Tibial nerve (tissue), 4 donors: ENCODE measurements at regions not wholly inside any gene's neighbourhood (a gene's known extent, or its start where the extent isn't known, plus 50 kb on each side); places are given as distances from the start of the nearest gene placed in this dataset.

Source experiments
- DNase-seq, 2 donors: peaks; one replicate each; pipeline ENCODE4 v3.0.0-alpha.2; 2019; ENCODE audit warnings: low spot score in 2 of 2
- H3K27ac ChIP-seq, 4 donors: fragments of 200-600 bp; sonication (generic) in 3 of 4; one replicate each; pipeline ENCODE4 v1.5.1; 2017 to 2019; ENCODE audit warnings: mild to moderate bottlenecking in 1 of 4
- H3K27me3 ChIP-seq, 2 donors: fragments of 200-600 bp; sonication (generic) in 1 of 2; one replicate each; pipeline versions ENCODE4 v1.5.1 to v1.6.0; 2017 to 2019
- H3K36me3 ChIP-seq, 3 donors: fragments of 200-600 bp; sonication (generic); one replicate each; pipeline ENCODE4 v1.5.1; 2018 to 2019
- H3K4me1 ChIP-seq, 4 donors: fragments of 200-600 bp; sonication (generic) in 3 of 4; one replicate each; pipeline ENCODE4 v1.5.1; 2017 to 2019
- H3K4me3 ChIP-seq, 4 donors: fragments of 200-600 bp; sonication (generic) in 3 of 4; one replicate each; pipeline ENCODE4 v1.5.1; 2017 to 2019; ENCODE audit warnings: mild to moderate bottlenecking in 1 of 4, moderate library complexity in 1 of 4
- H3K9me3 ChIP-seq, 4 donors: fragments of 200-600 bp; sonication (generic) in 3 of 4; one replicate each; pipeline ENCODE4 v1.5.1; 2017 to 2019
- EP300 ChIP-seq, 2 donors: sonication (generic); formaldehyde crosslinking; IDR thresholded peaks; one replicate each; pipeline ENCODE4 v1.6.1; 2017; ENCODE audit warnings: antibody characterized with exemption in 2 of 2, mild to moderate bottlenecking in 1 of 2
- POLR2A ChIP-seq, 2 donors: fragments of 450-650 bp; IDR thresholded peaks; one replicate each; pipeline ENCODE4 v1.6.1; 2017; ENCODE audit warnings: antibody characterized with exemption in 2 of 2, mild to moderate bottlenecking in 2 of 2, moderate library complexity in 2 of 2
- WGBS, 2 donors: methylation state at CpG; one replicate each; pipeline ENCODE4 v1.1.5; 2018; 5-methylcytosine and 5-hydroxymethylcytosine counted together
- TF ChIP-seq, protein P1 (sequence below), 5 experiments: fragments of 200-600 bp in 3 of 5; fragments of 450-650 bp in 2 of 5; sonication (generic) in 3 of 5; IDR thresholded peaks; one replicate each; pipeline ENCODE4 v1.5.1; 2016 to 2019; ENCODE audit warnings: antibody characterized with exemption in 5 of 5, mild to moderate bottlenecking in 3 of 5, moderate library complexity in 2 of 5

DNA sequence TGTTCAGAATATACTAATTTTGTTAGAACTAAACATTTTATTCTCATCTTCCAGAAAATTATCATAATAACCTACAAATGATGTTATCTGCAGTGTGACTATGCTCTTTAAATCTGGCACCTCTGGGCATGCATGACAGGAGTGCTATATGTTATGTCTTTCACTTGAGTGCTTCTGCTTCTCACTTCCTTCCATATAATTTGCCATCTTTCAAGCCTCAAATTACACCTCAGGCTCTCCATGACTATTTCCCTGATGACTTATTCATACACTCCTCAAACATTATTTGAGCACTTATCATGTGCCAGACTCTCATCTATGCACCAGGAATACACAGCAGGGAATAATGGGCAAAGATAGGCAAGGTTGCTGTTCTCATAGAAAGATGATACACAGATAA lies 219.3 kb upstream of the POU2AF2 start:
- Histone ChIP-seq H3K4me3 (no peak overlapping the region), H3K27ac (no peak overlapping the region), H3K9me3 (peaks cover 0 to 22% (median 2%) of the 10 kb centered on the region in 4 donors), H3K4me1 (no peaks in the 10 kb centered on the region), H3K27me3 (no peaks in the 10 kb centered on the region), H3K36me3 (no peaks in the 10 kb centered on the region)
- TF ChIP-seq POLR2A (IDR thresholded peaks at IDR 0.05) (no peak), EP300 (IDR thresholded peaks at IDR 0.05) (no peak)
- TF ChIP-seq, protein P1, sequence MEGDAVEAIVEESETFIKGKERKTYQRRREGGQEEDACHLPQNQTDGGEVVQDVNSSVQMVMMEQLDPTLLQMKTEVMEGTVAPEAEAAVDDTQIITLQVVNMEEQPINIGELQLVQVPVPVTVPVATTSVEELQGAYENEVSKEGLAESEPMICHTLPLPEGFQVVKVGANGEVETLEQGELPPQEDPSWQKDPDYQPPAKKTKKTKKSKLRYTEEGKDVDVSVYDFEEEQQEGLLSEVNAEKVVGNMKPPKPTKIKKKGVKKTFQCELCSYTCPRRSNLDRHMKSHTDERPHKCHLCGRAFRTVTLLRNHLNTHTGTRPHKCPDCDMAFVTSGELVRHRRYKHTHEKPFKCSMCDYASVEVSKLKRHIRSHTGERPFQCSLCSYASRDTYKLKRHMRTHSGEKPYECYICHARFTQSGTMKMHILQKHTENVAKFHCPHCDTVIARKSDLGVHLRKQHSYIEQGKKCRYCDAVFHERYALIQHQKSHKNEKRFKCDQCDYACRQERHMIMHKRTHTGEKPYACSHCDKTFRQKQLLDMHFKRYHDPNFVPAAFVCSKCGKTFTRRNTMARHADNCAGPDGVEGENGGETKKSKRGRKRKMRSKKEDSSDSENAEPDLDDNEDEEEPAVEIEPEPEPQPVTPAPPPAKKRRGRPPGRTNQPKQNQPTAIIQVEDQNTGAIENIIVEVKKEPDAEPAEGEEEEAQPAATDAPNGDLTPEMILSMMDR (IDR thresholded peaks at IDR 0.05): no peak
- no peak for DNase-seq

DNA sequence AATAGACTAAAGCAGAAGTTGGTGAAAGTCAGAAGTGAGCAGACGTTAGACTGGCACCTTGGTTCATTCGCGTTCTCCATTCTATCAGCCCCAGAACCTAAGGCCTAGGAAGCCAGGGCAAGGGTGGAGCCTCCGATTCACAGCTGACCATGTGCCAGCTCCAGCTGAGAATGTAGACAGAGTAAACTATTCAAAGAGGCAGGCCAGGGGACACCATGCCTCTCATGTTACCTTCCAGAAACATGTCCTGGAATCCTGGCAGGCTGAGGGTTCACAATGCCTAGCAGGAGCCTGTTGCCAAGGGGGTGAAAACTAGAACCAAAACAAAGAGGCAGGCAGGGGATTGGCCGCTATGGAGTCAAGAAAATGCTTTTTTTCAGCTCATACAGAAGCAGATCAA lies 224.4 kb upstream of the POU2AF2 start:
- H3K27ac ChIP-seq: no peak overlapping the region
- no peak overlapping the region for H3K4me3 ChIP-seq
- H3K36me3 ChIP-seq: no peaks in the 10 kb centered on the region
- 77 to 79% methylated on average over 5 of the region's 5 CpGs for WGBS, 2 donors
- no peaks in the 10 kb centered on the region for H3K27me3 ChIP-seq
- peaks cover 0 to 4% (median 2%) of the 10 kb centered on the region in 4 donors for H3K4me1 ChIP-seq
- DNase-seq: no peak
- TF ChIP-seq, protein P1 (IDR thresholded peaks at IDR 0.05): no peak
- no peaks in the 10 kb centered on the region for H3K9me3 ChIP-seq

DNA sequence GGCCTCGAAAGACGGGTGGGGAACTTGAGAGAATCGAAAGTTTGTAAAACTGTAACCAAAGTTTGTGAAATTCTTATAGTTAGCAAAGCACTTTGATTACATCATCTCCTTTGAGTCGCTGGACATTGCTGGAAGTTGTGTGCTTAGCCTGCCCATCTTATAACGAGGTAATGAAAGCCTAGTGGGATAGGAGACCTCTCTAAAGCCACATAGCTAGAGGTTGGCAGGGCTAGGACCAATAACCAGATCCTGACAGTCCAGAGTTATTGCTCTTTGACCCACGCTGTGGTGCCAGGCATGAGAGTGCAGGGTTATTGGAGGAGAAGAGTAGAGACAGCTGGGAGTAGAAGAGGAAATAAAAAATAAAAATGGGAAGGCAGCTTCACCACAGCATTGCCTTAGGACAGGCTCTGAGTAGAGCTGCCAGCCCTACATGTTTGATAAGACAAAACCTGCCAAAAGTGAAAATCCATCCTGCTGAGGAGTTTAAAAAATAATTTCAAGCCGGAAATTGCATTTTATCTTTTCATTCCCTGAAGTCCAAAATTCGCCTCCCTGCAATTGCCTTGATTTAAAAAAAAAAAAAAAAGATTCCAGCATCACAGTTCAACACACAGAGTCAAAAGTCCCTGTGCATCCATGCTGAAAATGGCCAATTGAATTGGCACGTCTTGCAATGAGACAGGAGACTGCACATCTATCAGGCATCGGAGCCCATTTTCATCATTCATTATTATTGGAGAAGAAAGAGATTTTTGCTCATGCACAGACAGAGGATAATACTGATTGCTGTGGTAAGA lies 225.5 kb upstream of the POU2AF2 start:
- peak in 1 of 2 donors; percentile 16 for TF ChIP-seq EP300 (IDR thresholded peaks at IDR 0.05)
- TF ChIP-seq POLR2A (IDR thresholded peaks at IDR 0.05): no peak
- TF ChIP-seq, protein P1 (IDR thresholded peaks at IDR 0.05): no peak
- H3K4me1 ChIP-seq: peaks cover 0 to 4% (median 2%) of the 10 kb centered on the region in 4 donors
- WGBS, 2 donors: 62 to 63% methylated on average over 10 of the region's 10 CpGs
- H3K4me3 ChIP-seq: no peak overlapping the region
- peak overlapping the region in 1 of 4 donors; percentile 67 for H3K27ac ChIP-seq
- DNase-seq: no peak
- H3K9me3 ChIP-seq: no peaks in the 10 kb centered on the region
- no peaks in the 10 kb centered on the region for H3K27me3 ChIP-seq
- H3K36me3 ChIP-seq: no peaks in the 10 kb centered on the region

DNA sequence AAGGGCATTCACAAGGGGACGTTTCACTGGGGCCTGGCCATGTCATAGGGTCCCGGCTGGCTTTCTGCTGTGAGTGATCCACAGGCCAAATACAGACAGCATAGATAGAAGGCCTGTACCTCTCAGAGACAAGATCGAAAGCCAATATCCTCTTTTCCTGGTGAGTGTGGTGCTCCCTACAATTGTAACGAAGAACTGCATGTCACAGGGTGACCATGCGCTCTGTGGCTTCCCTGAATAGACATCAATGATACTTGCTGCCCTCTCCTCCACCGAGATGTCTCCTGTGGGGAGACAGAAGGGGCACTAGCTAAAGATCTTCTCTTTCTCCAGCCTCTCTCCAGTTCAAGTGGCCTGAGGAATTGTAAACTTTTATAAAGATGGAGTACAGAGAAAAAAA lies 226.1 kb upstream of the POU2AF2 start:
- Histone ChIP-seq H3K36me3 (no peaks in the 10 kb centered on the region), H3K27me3 (no peaks in the 10 kb centered on the region), H3K27ac (peak overlapping the region in 2 of 4 donors; percentile 47 to 67), H3K4me1 (peaks cover 0 to 4% (median 3%) of the 10 kb centered on the region in 4 donors), H3K4me3 (no peak overlapping the region), H3K9me3 (no peaks in the 10 kb centered on the region)
- WGBS, 2 donors: 21 to 37% methylated on average over 6 of the region's 6 CpGs
- DNase-seq: no peak
- TF ChIP-seq EP300 (IDR thresholded peaks at IDR 0.05) (no peak), POLR2A (IDR thresholded peaks at IDR 0.05) (no peak)
- TF ChIP-seq, protein P1 (IDR thresholded peaks at IDR 0.05): no peak

- no peaks in the 10 kb centered on the region for H3K27me3 ChIP-seq
- no peak for TF ChIP-seq POLR2A (IDR thresholded peaks at IDR 0.05)
- no peak for TF ChIP-seq EP300 (IDR thresholded peaks at IDR 0.05)
- TF ChIP-seq, protein P1 (IDR thresholded peaks at IDR 0.05): no peak
- H3K4me3 ChIP-seq: no peak overlapping the region
- no peak for DNase-seq
- peaks cover 0 to 4% (median 3%) of the 10 kb centered on the region in 4 donors for H3K4me1 ChIP-seq
- H3K27ac ChIP-seq: no peak overlapping the region
- 60 to 64% methylated on average over 3 of the region's 3 CpGs for WGBS, 2 donors
- H3K9me3 ChIP-seq: no peaks in the 10 kb centered on the region
- H3K36me3 ChIP-seq: no peaks in the 10 kb centered on the region
These were observed 227.0 kb upstream of the POU2AF2 start for GRCh38 chr11:111018566-111018965.
